Tibial nerve (tissue), 4 donors: ENCODE measurements at regions not wholly inside any gene's neighbourhood (a gene's known extent, or its start where the extent isn't known, plus 50 kb on each side); places are given as distances from the start of the nearest gene placed in this dataset.

ENCODE experiments used
- DNase-seq, 2 donors: peaks; one replicate each; pipeline ENCODE4 v3.0.0-alpha.2; 2019; ENCODE audit warnings: low spot score in 2 of 2
- H3K27ac ChIP-seq, 4 donors: fragments of 200-600 bp; sonication (generic) in 3 of 4; one replicate each; pipeline ENCODE4 v1.5.1; 2017 to 2019; ENCODE audit warnings: mild to moderate bottlenecking in 1 of 4
- H3K27me3 ChIP-seq, 2 donors: fragments of 200-600 bp; sonication (generic) in 1 of 2; one replicate each; pipeline versions ENCODE4 v1.5.1 to v1.6.0; 2017 to 2019
- H3K36me3 ChIP-seq, 3 donors: fragments of 200-600 bp; sonication (generic); one replicate each; pipeline ENCODE4 v1.5.1; 2018 to 2019
- H3K4me1 ChIP-seq, 4 donors: fragments of 200-600 bp; sonication (generic) in 3 of 4; one replicate each; pipeline ENCODE4 v1.5.1; 2017 to 2019
- H3K4me3 ChIP-seq, 4 donors: fragments of 200-600 bp; sonication (generic) in 3 of 4; one replicate each; pipeline ENCODE4 v1.5.1; 2017 to 2019; ENCODE audit warnings: mild to moderate bottlenecking in 1 of 4, moderate library complexity in 1 of 4
- H3K9me3 ChIP-seq, 4 donors: fragments of 200-600 bp; sonication (generic) in 3 of 4; one replicate each; pipeline ENCODE4 v1.5.1; 2017 to 2019
- CTCF ChIP-seq, 5 experiments: fragments of 200-600 bp in 3 of 5; fragments of 450-650 bp in 2 of 5; sonication (generic) in 3 of 5; IDR thresholded peaks; one replicate each; pipeline ENCODE4 v1.5.1; 2016 to 2019; ENCODE audit warnings: antibody characterized with exemption in 5 of 5, mild to moderate bottlenecking in 3 of 5, moderate library complexity in 2 of 5
- EP300 ChIP-seq, 2 donors: sonication (generic); formaldehyde crosslinking; IDR thresholded peaks; one replicate each; pipeline ENCODE4 v1.6.1; 2017; ENCODE audit warnings: antibody characterized with exemption in 2 of 2, mild to moderate bottlenecking in 1 of 2
- POLR2A ChIP-seq, 2 donors: fragments of 450-650 bp; IDR thresholded peaks; one replicate each; pipeline ENCODE4 v1.6.1; 2017; ENCODE audit warnings: antibody characterized with exemption in 2 of 2, mild to moderate bottlenecking in 2 of 2, moderate library complexity in 2 of 2
- WGBS, 2 donors: methylation state at CpG; one replicate each; pipeline ENCODE4 v1.1.5; 2018; 5-methylcytosine and 5-hydroxymethylcytosine counted together

- no peak overlapping the region for H3K27ac ChIP-seq
- no peaks in the 10 kb centered on the region for H3K9me3 ChIP-seq
- no peaks in the 10 kb centered on the region for H3K27me3 ChIP-seq
- no peak overlapping the region for H3K4me3 ChIP-seq
- TF ChIP-seq EP300 (IDR thresholded peaks at IDR 0.05) (no peak), POLR2A (IDR thresholded peaks at IDR 0.05) (no peak), CTCF (IDR thresholded peaks at IDR 0.05) (no peak)
- no peaks in the 10 kb centered on the region for H3K36me3 ChIP-seq
- no peaks in the 10 kb centered on the region for H3K4me1 ChIP-seq
- no peak for DNase-seq
Measured at GRCh38 chr6:62746161-62746560, 460.1 kb upstream of the KHDRBS2 start.

GRCh38 chr6:62740596-62740995 lies 454.6 kb upstream of the KHDRBS2 start:
- Histone ChIP-seq H3K4me1 (no peaks in the 10 kb centered on the region), H3K9me3 (no peaks in the 10 kb centered on the region), H3K27me3 (no peaks in the 10 kb centered on the region), H3K4me3 (no peak overlapping the region), H3K36me3 (no peaks in the 10 kb centered on the region), H3K27ac (no peak overlapping the region)
- no peak for DNase-seq
- TF ChIP-seq CTCF (IDR thresholded peaks at IDR 0.05) = no peak
- no peak for TF ChIP-seq EP300 (IDR thresholded peaks at IDR 0.05)
- TF ChIP-seq POLR2A (IDR thresholded peaks at IDR 0.05) = no peak
- WGBS, 2 donors = 97% methylated on average over 3 of the region's 5 CpGs; no CpG with 5 or more reads in 1 of the 2 donors

- DNase-seq = no peak
- TF ChIP-seq POLR2A (IDR thresholded peaks at IDR 0.05) = no peak
- TF ChIP-seq EP300 (IDR thresholded peaks at IDR 0.05) = no peak
- TF ChIP-seq CTCF (IDR thresholded peaks at IDR 0.05) = no peak
- H3K9me3 ChIP-seq = no peaks in the 10 kb centered on the region
- H3K4me3 ChIP-seq = no peak overlapping the region
- no peak overlapping the region for H3K27ac ChIP-seq
- H3K36me3 ChIP-seq = no peaks in the 10 kb centered on the region
- 52 to 65% methylated on average over 2 of the region's 2 CpGs for WGBS, 2 donors
- no peaks in the 10 kb centered on the region for H3K4me1 ChIP-seq
- H3K27me3 ChIP-seq = no peaks in the 10 kb centered on the region
Measured at GRCh38 chr6:62740171-62740570, 454.1 kb upstream of the KHDRBS2 start.

- Histone ChIP-seq H3K27me3 (no peaks in the 10 kb centered on the region), H3K36me3 (no peaks in the 10 kb centered on the region), H3K4me3 (no peak overlapping the region), H3K4me1 (no peaks in the 10 kb centered on the region), H3K9me3 (no peaks in the 10 kb centered on the region), H3K27ac (no peak overlapping the region)
- TF ChIP-seq EP300 (IDR thresholded peaks at IDR 0.05) (no peak), POLR2A (IDR thresholded peaks at IDR 0.05) (no peak), CTCF (IDR thresholded peaks at IDR 0.05) (no peak)
- DNase-seq = no peak
- 76 to 83% methylated on average over 2 of the region's 2 CpGs for WGBS, 2 donors
Measured at GRCh38 chr6:62737792-62738191, 451.8 kb upstream of the KHDRBS2 start.

GRCh38 chr6:62721408-62721807 lies 435.4 kb upstream of the KHDRBS2 start:
- no peaks in the 10 kb centered on the region for H3K4me1 ChIP-seq
- no peak overlapping the region for H3K27ac ChIP-seq
- no peaks in the 10 kb centered on the region for H3K27me3 ChIP-seq
- H3K36me3 ChIP-seq = no peaks in the 10 kb centered on the region
- 67% methylated on average over 2 of the region's 2 CpGs for WGBS, 2 donors
- peaks cover 0 to 1% (median 0%) of the 10 kb centered on the region in 4 donors for H3K9me3 ChIP-seq
- no peak for DNase-seq
- H3K4me3 ChIP-seq = no peak overlapping the region
- TF ChIP-seq CTCF (IDR thresholded peaks at IDR 0.05) = no peak
- no peak for TF ChIP-seq POLR2A (IDR thresholded peaks at IDR 0.05)
- no peak for TF ChIP-seq EP300 (IDR thresholded peaks at IDR 0.05)
